GM21390 (cell line): ENCODE measurements at regions not wholly inside any gene's neighbourhood (a gene's known extent, or its start where the extent isn't known, plus 50 kb on each side); places are given as distances from the start of the nearest gene placed in this dataset.

Experiments
- ATAC-seq: cut with Tn5 transposase; IDR thresholded peaks from one replicate; pipeline ENCODE4 v1.9.1; 2021; ENCODE audit not compliant: unreplicated experiment

- no peak for ATAC-seq
Observed at GRCh38 chr12:60308366-60308991, 712.6 kb downstream of the SLC16A7 start.

DNA sequence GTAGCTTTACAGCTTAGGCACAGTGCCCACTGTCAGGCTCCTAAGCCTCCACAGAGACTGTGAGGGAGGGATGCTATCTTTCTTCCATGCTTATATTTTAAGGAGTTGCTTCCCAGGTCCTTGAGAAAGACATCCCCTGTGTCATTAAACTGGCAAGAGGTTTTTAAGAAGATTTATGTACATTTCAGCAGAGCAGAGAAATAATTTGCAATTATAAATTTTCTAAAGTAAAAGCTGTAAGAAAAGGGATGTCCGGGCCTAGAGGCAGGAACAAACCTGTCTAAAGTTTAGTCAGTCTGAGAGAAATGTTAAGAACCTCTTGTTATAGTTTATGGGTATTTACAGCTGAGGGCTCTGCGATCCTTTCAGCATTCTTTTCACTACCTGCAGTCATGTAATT lies 716.1 kb downstream of the SLC16A7 start:
- ATAC-seq, result no peak

DNA sequence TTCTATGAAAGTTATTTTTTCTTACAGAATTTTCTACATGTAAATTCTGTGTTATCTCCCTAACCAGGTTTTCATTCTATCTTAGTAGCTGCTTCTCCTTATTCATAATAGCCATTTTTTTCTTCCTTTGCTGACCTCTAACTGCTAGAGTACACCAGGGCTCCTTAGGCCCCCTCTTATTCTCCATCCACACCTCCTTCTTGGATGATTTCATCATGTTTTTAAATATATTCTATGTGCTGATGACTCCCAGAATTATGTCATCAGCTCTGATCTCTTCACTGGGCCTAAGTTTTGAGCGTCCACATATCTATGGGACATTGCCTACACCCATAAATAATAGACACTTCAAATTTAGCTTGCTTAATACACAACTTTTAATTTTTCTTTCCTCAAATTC lies 721.5 kb downstream of the SLC16A7 start:
- no peak for ATAC-seq

DNA sequence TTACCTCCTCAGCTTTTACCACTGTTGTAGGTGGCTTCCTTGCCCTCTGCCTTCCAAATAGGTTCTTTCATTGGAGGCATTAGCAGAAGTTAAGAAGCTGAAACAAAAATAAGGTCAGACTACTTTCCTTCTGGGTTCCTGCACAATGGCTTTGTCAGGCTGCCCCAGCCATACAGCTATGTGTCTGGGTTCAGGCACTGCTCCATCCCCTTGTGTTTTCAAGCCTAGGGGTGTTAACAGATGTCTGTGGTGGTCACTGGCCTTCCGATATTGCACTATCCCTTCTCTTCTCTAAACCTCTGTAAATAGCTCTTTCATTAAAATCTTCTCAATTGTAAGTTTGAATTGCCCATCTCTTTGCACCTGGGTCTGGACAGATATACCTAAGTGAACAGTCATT lies 728.9 kb downstream of the SLC16A7 start:
- ATAC-seq, result no peak

GRCh38 chr12:60333461-60333860 lies 737.6 kb downstream of the SLC16A7 start:
- no peak for ATAC-seq

- no peak for ATAC-seq
Observed at GRCh38 chr12:60335745-60336144, 739.9 kb downstream of the SLC16A7 start.

DNA sequence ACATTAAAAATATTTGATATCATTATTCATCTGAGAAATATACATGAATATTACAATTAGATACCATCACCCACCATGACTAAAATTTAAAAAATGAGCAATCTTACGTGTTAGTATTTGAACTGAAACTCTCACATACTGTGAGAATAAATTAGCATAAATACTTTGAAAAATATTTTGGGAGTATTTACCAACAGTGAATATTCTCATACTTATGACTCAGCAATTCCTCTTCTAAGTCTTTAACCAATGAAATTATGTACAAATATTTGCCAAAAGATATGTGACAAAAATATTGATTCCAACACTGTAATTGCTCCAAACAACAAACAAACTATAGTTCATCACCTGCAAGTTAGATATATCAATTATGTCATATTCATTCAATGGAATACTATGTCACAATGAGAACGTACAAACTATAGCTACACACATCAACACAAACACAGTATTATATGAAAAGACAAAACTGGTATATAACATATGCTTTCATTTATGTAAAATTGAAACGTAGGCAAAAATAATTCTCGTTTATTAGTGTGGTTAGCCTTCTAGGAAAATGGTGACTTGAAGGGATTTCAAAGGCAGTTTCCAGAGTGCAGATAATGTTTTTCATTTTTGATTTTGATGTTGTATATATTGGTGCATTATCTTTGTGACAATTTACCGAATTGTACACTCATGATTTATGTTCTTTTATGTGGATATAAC lies 742.2 kb downstream of the SLC16A7 start:
- no peak for ATAC-seq

GRCh38 chr12:60345442-60345841 lies 749.6 kb downstream of the SLC16A7 start:
- no peak for ATAC-seq

GRCh38 chr12:60349232-60349978 lies 753.6 kb downstream of the SLC16A7 start:
- ATAC-seq, result no peak

- ATAC-seq, result no peak
Observed at GRCh38 chr12:60387356-60387755, 791.5 kb downstream of the SLC16A7 start.

GRCh38 chr12:60391051-60391450 lies 795.2 kb downstream of the SLC16A7 start:
- no peak for ATAC-seq

DNA sequence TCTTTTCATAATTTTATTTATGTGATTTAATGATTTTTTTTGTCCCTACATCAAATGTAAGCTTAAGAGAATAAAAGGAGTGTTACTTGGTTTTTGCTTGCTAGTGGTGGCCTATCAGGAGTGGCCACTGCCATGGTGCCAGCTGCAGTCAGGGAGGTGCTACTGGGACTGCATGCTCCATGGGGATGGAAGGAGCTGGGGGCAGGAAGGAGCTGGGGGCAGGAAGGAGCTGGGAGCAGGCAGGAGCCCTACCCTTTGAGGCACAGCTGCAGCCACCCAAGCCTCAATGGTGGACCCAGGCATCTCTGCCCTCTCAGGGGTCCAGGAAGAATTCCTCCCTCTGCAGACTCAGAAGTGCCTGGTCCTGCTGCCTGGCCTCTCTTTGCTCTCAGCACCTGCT lies 796.0 kb downstream of the SLC16A7 start:
- ATAC-seq, result no peak

GRCh38 chr12:60393093-60393492 lies 797.3 kb downstream of the SLC16A7 start:
- ATAC-seq, result no peak

DNA sequence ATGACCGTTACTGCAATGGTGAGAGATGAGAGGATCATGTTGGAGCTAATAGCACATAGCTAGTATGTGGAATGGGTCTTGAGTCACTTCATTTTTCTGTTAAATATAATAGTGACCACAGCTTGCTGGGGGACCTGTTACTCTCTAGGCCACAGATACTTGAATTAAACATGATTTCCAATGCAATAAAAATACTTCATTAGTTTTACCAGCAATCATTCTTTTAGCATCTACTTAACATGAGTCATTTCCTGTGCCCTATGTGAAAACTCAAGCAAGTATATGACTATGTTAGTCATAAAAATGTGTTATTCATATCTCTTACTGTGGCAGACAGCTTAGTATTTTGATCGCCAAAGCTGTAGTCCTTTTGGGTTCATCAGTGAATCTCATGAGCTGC lies 798.8 kb downstream of the SLC16A7 start:
- no peak for ATAC-seq

- ATAC-seq, result no peak
Observed at GRCh38 chr12:60398547-60398946, 802.7 kb downstream of the SLC16A7 start.

- ATAC-seq, result no peak
Observed at GRCh38 chr12:60399064-60399463, 803.2 kb downstream of the SLC16A7 start.

DNA sequence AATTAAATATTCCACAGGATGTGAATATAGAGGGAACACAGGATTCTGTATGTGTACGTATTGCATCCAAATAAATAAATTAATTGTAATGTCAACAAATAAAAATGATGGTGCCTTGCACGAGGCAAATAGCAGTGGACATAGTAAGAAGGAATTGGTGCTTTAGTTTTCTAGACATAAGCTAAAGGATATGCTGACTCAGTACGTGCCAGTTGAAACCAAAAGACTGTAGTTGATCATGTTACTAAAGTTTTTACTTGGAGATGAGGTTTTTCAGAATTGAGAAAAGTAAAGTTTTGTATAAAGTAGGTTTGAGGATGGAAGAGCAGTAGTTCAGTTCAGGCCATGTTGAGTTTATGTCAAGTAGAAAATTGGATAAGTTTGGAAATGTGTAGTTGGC lies 807.2 kb downstream of the SLC16A7 start:
- no peak for ATAC-seq

GRCh38 chr12:60415351-60415750 lies 819.5 kb downstream of the SLC16A7 start:
- ATAC-seq, result no peak

- no peak for ATAC-seq
Observed at GRCh38 chr12:60419986-60420385, 824.2 kb downstream of the SLC16A7 start.

GRCh38 chr12:60421741-60422140 lies 825.9 kb downstream of the SLC16A7 start:
- ATAC-seq, result no peak

- no peak for ATAC-seq
Observed at GRCh38 chr12:60437297-60437696, 841.5 kb downstream of the SLC16A7 start.

DNA sequence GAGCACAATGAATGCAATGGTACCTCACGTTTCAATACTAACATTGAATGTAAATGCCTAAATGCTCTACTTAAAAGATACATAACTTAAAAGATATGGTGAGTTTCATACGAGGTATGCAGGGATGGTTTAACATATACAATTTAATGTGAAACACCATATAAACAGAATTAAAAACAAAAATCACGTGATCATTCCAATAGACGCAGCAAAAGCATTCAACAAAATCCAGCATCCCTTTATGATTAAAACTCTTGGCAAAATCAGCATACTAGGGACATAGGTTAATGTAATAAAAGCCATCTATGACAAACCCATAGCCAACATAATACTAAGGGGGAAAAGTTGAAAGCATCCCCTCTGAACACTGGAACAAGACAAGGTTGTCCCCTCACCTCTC lies 845.7 kb downstream of the SLC16A7 start:
- no peak for ATAC-seq
